IPS-18a (cell line): ENCODE measurements at regions not wholly inside any gene's neighbourhood (a gene's known extent, or its start where the extent isn't known, plus 50 kb on each side); places are given as distances from the start of the nearest gene placed in this dataset.

Source experiments
- H3K27ac ChIP-seq: one replicate; pipeline ENCODE4 v1.5.1; 2013; ENCODE audit warnings: low read length
- H3K27me3 ChIP-seq: one replicate; pipeline ENCODE4 v1.6.1; 2013; ENCODE audit warnings: mild to moderate bottlenecking, low read length; ENCODE audit not compliant: control insufficient read depth, insufficient read depth
- H3K36me3 ChIP-seq: one replicate; pipeline ENCODE4 v1.6.1; 2013; ENCODE audit warnings: low read depth, low read length; ENCODE audit not compliant: control insufficient read depth
- H3K4me1 ChIP-seq: one replicate; pipeline ENCODE4 v1.6.1; 2013; ENCODE audit warnings: low read depth, low read length; ENCODE audit not compliant: control insufficient read depth
- H3K4me3 ChIP-seq: one replicate; pipeline ENCODE4 v1.5.1; 2013; ENCODE audit warnings: low read length
- H3K9ac ChIP-seq: one replicate; pipeline ENCODE4 v1.6.1; 2013; ENCODE audit warnings: mild to moderate bottlenecking, low read length, moderate library complexity
- H3K9me3 ChIP-seq: one replicate; pipeline ENCODE4 v1.6.1; 2013; ENCODE audit warnings: low read depth, low read length; ENCODE audit not compliant: control insufficient read depth

DNA sequence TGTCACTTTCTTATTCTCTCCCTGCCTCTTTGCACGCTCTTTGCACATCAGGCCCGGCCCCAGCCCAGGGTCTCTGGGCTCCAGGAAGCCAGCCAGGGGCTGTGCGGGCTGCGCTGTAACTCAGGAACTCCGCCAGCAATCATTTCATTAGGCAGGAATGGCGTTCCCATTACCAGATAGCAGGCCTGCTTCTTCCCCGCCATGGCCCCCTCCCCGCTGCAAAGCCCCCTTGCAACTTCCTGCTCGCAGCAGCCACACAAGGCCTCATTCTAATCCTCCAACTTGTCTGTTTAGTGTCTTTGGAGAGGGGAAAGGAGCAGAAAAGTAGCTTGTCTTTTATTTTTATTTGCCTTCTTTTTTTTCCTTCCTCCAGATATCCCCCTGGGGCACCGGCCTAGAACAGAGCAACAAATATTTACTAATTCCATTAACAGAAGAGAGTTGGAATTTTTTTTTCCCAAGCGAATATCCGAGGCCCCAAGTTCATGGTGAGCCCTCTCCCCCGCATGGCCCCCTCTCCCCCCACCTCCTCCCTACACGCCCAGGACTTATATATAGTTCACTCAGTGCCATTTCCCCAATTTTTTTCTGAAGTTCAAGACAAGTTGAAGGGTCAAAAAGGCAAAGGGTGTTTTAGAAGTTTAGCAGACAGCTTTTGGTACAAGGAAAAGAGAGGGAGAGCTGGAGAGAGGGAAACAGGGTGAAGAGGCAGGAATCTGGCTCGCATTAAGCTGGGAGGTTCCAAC is 329.4 kb upstream of the TBX3 start:
- Histone ChIP-seq H3K9ac (no peak overlapping the region), H3K9me3 (no peaks in the 10 kb centered on the region), H3K4me1 (peaks cover 6% of the 10 kb centered on the region), H3K27ac (no peak overlapping the region), H3K4me3 (no peak overlapping the region), H3K27me3 (no peaks in the 10 kb centered on the region), H3K36me3 (no peaks in the 10 kb centered on the region)

DNA sequence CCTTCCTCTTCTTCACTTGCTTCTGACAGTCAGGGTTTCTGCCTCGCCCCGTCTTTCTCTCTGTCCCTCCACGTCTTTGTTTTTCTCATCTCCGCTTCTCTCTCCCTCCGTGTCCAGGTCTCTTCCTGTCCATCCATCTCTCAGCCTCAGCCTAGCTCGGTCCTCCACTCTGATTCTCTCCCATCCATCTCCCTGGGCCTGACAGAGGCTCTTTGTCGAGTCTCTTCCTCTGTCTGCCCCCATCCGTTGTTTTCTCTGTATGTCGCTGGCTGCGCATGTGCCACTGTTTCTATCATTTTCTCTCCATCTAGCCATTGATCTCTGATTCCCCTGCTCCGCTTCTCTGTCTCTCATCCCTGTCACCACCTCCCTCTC is 328.9 kb upstream of the TBX3 start:
- H3K9ac ChIP-seq, result no peak overlapping the region
- H3K27ac ChIP-seq, result no peak overlapping the region
- H3K9me3 ChIP-seq, result no peaks in the 10 kb centered on the region
- H3K36me3 ChIP-seq, result no peaks in the 10 kb centered on the region
- no peak overlapping the region for H3K4me3 ChIP-seq
- no peaks in the 10 kb centered on the region for H3K27me3 ChIP-seq
- H3K4me1 ChIP-seq, result peaks cover 6% of the 10 kb centered on the region

DNA sequence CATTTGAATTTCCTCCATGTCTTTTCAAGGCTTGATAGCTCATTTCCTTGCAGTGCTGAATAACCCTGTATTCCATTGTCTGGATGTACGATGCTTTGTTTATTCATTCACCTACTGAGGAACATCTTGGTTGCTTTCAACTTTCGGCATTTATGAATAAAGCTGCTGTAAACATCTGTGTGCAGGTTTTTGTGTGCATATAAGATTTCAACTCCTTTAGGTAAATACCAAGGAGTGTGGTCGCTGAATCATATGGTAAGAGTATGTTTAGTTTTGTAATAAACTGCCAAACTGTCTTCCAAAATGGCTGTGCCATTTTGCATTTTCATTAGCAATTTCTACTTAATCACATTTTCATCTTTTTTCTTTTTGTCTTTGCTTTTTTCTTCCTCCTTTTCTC is 327.7 kb upstream of the TBX3 start:
- no peak overlapping the region for H3K27ac ChIP-seq
- H3K4me3 ChIP-seq, result no peak overlapping the region
- H3K9me3 ChIP-seq, result no peaks in the 10 kb centered on the region
- no peaks in the 10 kb centered on the region for H3K4me1 ChIP-seq
- no peaks in the 10 kb centered on the region for H3K27me3 ChIP-seq
- no peak overlapping the region for H3K9ac ChIP-seq
- no peaks in the 10 kb centered on the region for H3K36me3 ChIP-seq

DNA sequence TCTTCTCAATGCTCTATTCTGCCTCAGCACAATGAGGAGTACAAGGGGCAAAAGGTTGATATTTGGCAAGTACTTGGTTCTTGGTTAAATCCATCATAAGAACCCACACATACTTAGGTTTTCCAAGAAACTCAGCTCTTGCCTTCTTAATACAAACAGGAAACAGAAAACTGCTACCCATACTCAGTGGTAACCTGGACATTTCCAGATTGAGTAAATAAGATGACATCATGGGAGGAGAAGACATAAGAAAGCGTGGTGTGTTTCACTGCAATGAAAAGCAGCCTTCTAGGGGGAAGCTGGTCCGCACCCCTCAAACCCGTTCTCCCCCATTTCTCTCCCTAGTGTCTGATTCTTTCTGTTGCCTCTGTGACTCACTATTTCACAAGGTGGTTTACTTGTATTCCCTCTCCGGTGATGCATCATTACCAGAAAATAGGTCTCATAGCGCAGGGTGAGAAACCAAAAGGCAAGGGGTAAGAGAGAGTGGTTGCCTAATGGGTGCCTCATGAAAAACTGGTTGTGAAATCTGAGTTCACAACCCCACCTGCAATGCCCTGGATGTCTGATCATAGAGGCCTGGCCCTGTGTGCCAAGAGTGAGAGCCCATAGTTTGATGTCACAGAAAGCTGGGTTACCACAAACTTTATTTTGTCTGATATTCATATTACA is 326.5 kb upstream of the TBX3 start:
- no peak overlapping the region for H3K4me3 ChIP-seq
- H3K36me3 ChIP-seq, result no peaks in the 10 kb centered on the region
- no peak overlapping the region for H3K9ac ChIP-seq
- no peaks in the 10 kb centered on the region for H3K4me1 ChIP-seq
- H3K9me3 ChIP-seq, result no peaks in the 10 kb centered on the region
- no peak overlapping the region for H3K27ac ChIP-seq
- no peaks in the 10 kb centered on the region for H3K27me3 ChIP-seq

DNA sequence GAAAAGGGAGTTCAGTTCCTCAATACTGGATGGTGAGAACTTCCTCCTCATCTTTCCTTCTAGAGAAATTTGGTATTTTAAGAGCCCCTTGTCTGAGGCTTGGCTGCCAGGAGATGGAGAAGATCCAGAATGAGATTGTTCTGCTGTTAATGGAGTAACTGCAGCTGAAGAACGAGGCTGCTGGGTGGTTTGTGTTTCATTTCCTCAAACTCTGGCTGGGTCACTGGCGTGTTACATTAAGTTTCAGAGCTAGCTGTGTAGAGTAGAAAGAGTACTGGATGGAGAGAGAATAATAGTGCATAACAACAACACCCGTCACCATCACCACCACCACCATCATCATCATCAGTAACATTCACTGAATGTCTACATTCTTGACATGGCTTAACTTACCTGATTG is 325.0 kb upstream of the TBX3 start:
- Histone ChIP-seq H3K9me3 (no peaks in the 10 kb centered on the region), H3K27ac (no peak overlapping the region), H3K4me1 (no peaks in the 10 kb centered on the region), H3K9ac (no peak overlapping the region), H3K4me3 (no peak overlapping the region), H3K27me3 (no peaks in the 10 kb centered on the region), H3K36me3 (no peaks in the 10 kb centered on the region)

DNA sequence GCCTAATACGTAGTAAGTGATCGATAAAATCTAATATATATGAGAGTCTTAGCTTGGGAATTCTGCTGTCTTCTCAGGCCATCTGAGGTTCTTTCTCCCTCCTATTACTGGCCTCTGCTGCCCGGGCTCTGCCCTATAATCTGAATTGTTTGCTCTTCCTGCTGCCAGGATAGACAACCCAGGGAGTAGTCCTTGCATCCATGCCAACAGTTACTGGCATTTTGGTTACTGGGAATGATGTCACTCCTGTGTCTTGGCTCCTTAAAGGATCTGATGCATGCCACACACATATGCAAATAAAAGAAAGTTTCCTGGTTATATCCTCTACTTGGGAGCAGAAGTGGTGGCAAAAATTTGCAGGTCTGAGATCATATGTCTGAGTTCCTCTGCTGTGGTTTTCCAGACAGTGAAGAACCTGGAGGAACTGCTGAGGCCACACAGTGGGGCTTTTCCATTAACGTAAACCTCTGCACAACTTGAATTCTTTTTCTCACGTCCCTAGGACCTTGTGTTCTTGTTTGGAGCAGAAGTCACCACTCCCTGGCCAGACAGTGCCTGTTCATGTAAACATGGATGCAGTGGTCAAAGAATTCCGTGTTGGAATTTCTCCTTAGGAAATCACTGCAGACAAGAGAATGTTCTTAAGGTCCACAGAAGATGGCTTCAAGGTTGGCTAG is 320.6 kb upstream of the TBX3 start:
- Histone ChIP-seq H3K9ac (no peak overlapping the region), H3K27ac (no peak overlapping the region), H3K27me3 (no peaks in the 10 kb centered on the region), H3K4me1 (no peaks in the 10 kb centered on the region), H3K4me3 (no peak overlapping the region), H3K36me3 (no peaks in the 10 kb centered on the region), H3K9me3 (no peaks in the 10 kb centered on the region)

DNA sequence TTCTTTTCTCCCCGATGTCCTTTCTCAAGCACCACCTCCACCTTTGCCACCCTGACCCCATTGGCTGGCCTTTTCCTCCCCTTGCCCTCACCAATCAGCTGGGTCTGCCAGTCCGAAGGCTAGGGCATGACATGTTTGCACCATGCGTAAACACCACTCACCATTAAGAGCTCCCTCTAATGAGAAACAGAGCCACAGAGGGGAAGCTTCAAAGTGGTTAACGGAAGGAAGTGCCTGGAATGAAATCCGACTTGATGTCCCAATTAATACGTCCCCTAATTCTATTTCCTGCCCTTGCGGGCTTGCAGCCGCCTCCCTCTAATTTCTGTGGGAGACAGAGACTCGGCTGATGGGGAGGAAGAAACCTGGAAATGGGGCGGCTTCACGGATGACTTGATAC is 318.5 kb upstream of the TBX3 start:
- Histone ChIP-seq H3K9me3 (no peaks in the 10 kb centered on the region), H3K4me1 (no peaks in the 10 kb centered on the region), H3K36me3 (no peaks in the 10 kb centered on the region), H3K9ac (no peak overlapping the region), H3K27ac (no peak overlapping the region), H3K27me3 (no peaks in the 10 kb centered on the region), H3K4me3 (no peak overlapping the region)

DNA sequence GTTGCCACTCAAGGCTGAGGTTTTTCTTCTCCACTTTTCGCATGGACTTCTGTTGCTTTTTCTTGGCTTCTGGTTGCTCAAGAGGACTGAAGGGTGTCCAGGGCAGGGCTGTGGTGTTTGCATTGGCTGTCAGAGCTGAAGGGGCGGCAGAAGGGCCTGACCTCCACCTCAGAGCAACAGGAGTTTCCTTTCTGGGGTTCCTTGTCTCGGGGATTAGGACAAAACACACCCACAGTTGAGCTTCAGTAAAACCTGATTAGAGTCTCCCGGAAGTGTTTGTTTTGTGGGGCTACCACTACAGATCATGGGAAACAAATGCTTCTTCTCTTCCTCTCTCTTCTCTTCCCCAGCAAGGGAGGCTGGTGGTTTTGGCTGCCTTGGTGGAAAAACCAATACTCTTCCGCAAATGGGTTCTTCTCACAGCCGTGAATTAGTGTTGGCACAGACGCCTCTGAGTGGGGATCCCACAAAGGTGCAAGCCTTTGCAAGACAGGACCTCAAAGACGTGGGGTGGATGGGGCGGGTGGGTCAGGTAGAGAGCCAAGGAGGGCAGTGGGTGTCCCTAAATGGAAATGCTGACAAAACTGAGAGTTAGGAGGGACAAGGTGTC is 317.7 kb upstream of the TBX3 start:
- no peaks in the 10 kb centered on the region for H3K36me3 ChIP-seq
- H3K27me3 ChIP-seq, result no peaks in the 10 kb centered on the region
- H3K4me3 ChIP-seq, result no peak overlapping the region
- H3K4me1 ChIP-seq, result no peaks in the 10 kb centered on the region
- H3K27ac ChIP-seq, result no peak overlapping the region
- no peak overlapping the region for H3K9ac ChIP-seq
- H3K9me3 ChIP-seq, result no peaks in the 10 kb centered on the region

DNA sequence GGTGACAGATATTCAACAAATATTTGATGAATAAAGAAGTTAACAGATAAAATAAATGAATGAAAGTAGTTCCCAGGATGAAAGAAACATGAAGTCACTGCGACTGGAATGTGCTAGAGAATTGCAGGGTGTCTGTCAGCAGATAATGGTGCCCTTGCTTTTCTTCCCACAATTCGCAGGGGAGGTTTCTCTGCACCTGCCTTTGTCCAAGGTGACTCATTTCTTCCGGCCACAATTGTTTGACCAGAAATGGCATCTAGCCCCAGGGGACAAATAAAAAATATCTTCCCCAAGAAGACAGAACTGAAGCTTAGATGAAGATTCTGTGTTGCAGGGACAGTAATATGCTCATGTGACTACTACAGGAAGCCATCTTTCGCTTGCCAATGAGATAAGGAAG is 316.1 kb upstream of the TBX3 start:
- Histone ChIP-seq H3K36me3 (no peaks in the 10 kb centered on the region), H3K4me1 (no peaks in the 10 kb centered on the region), H3K27ac (no peak overlapping the region), H3K9me3 (no peaks in the 10 kb centered on the region), H3K4me3 (no peak overlapping the region), H3K27me3 (no peaks in the 10 kb centered on the region), H3K9ac (no peak overlapping the region)

DNA sequence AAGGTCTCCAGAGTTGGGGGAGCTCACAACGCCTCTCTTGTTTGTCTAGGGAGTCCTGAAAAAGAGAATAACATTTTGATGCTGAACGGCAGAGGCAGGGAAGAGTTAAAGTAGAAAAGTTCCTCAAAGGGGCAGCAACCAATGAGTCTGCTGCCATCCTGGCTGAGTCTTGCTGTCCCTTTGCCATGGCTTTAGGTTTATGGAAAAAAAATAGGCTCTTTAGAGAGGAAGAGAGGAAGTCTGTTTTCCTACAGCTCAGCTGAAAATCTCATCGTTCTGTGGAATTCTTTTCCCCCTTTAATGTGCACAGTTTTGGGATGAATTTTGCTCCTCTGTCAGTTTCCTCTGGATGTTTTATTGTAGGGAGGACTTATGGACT is 314.8 kb upstream of the TBX3 start:
- Histone ChIP-seq H3K27ac (no peak overlapping the region), H3K9ac (no peak overlapping the region), H3K4me1 (no peaks in the 10 kb centered on the region), H3K9me3 (no peaks in the 10 kb centered on the region), H3K36me3 (no peaks in the 10 kb centered on the region), H3K4me3 (no peak overlapping the region), H3K27me3 (no peaks in the 10 kb centered on the region)

DNA sequence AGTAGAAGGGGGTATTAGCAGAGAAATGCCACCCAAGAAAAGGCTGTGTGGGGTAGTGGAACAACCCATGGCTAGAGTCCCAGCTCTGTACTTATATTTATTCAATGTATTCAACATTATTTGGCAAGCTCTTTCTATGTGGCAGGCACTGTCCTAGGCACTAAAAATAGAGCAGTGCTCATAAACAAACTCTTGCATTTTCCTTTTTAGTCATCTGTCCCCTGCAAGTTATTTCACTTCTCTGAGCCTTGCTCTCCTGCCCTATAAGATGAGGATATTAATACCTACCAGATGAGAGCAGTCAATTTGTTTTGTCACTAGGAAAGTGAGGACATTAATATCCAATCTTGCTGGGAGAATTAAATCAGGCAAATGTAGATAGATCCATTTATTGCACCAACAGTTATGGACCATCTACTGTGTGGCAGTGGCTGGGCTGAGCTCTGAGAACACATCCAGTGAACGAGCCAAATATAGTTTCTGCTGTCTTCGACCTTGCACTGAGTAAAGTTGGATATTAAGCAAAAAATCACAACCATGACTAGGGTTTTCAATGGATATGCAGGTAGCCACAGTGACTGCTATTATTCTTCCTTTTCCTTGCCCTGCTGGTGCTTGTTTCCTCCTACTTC is 314.3 kb upstream of the TBX3 start:
- no peaks in the 10 kb centered on the region for H3K9me3 ChIP-seq
- H3K27ac ChIP-seq, result no peak overlapping the region
- H3K9ac ChIP-seq, result no peak overlapping the region
- no peaks in the 10 kb centered on the region for H3K4me1 ChIP-seq
- no peaks in the 10 kb centered on the region for H3K36me3 ChIP-seq
- H3K4me3 ChIP-seq, result no peak overlapping the region
- no peaks in the 10 kb centered on the region for H3K27me3 ChIP-seq
